ENCODE measurements at regions not wholly inside any gene's neighbourhood (a gene's known extent, or its start where the extent isn't known, plus 50 kb on each side); places are given as distances from the start of the nearest gene placed in this dataset.

DNA sequence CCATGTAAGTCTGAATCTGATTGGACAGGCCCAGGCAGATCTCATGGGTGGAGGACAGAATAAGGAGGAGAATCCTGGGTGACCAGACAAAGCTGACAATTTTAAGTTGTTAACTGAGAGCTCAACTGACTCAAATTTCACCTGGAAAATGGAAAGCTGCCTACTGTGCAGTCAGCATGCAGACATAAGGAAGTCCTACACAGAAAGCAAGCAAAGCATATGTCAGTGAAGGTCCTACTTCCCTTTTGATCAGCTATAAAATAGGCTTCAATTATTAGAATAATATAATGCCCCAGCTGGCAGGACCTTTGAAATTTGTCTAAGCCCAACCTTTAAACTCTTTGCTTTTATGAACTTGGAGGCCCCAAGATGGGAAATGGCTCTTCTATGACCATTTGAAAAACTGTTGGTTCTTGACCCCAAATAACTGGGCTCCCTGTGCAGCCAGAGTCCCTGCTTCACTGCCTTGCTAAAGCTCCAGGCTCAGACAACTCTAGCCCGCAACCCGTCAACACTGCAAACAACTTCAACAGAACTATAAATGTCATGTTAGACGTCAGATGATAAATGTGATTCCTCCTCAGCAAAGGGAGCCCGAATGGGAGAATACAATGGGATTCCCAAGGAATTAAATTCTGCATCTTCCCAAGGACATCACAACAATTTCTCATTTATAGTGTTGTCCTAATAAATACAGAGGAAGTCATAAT, 118.9 kb upstream of the ADRA1B start:
- TF ChIP-seq, protein P1, sequence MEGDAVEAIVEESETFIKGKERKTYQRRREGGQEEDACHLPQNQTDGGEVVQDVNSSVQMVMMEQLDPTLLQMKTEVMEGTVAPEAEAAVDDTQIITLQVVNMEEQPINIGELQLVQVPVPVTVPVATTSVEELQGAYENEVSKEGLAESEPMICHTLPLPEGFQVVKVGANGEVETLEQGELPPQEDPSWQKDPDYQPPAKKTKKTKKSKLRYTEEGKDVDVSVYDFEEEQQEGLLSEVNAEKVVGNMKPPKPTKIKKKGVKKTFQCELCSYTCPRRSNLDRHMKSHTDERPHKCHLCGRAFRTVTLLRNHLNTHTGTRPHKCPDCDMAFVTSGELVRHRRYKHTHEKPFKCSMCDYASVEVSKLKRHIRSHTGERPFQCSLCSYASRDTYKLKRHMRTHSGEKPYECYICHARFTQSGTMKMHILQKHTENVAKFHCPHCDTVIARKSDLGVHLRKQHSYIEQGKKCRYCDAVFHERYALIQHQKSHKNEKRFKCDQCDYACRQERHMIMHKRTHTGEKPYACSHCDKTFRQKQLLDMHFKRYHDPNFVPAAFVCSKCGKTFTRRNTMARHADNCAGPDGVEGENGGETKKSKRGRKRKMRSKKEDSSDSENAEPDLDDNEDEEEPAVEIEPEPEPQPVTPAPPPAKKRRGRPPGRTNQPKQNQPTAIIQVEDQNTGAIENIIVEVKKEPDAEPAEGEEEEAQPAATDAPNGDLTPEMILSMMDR (IDR thresholded peaks at IDR 0.05), result no peak
- no peak for TF ChIP-seq POLR2A (IDR thresholded peaks at IDR 0.05)
